Retinal pigment epithelial cell (primary cell): ENCODE measurements at regions not wholly inside any gene's neighbourhood (a gene's known extent, or its start where the extent isn't known, plus 50 kb on each side); places are given as distances from the start of the nearest gene placed in this dataset.

Experiments used
- DNase-seq: peaks from one replicate; pipeline ENCODE4 v3.0.0-alpha.2; 2010; ENCODE audit warnings: low read depth
- H3K4me3 ChIP-seq: 2 replicates; pipeline ENCODE4 v1.5.1; 2011; ENCODE audit warnings: mild to moderate bottlenecking, low read length, control low read depth, moderate library complexity
- CTCF ChIP-seq: conservative IDR thresholded peaks from 2 replicates; pipeline ENCODE4 v1.5.1; 2011; ENCODE audit warnings: low read depth, low read length, control low read depth, inconsistent platforms

- DNase-seq = no peak
- no peak for TF ChIP-seq CTCF
- no peak overlapping the region for H3K4me3 ChIP-seq
These were observed 1071.1 kb downstream of the XPNPEP1 start for GRCh38 chr10:108852211-108852610.

- TF ChIP-seq CTCF = no peak
- H3K4me3 ChIP-seq = no peak overlapping the region
- DNase-seq = no peak
These were observed 1073.0 kb downstream of the XPNPEP1 start for GRCh38 chr10:108850138-108850854.

GRCh38 chr10:108849688-108850087, 1073.6 kb downstream of the XPNPEP1 start:
- H3K4me3 ChIP-seq = no peak overlapping the region
- DNase-seq = no peak
- TF ChIP-seq CTCF = no peak

GRCh38 chr10:108849186-108849585, 1074.1 kb downstream of the XPNPEP1 start:
- no peak for DNase-seq
- no peak overlapping the region for H3K4me3 ChIP-seq
- no peak for TF ChIP-seq CTCF

- DNase-seq = no peak
- no peak overlapping the region for H3K4me3 ChIP-seq
- TF ChIP-seq CTCF = no peak
These were observed 1075.3 kb downstream of the XPNPEP1 start for GRCh38 chr10:108848046-108848445.

- no peak for DNase-seq
- no peak for TF ChIP-seq CTCF
- no peak overlapping the region for H3K4me3 ChIP-seq
These were observed 1082.4 kb downstream of the XPNPEP1 start for GRCh38 chr10:108840944-108841343.

GRCh38 chr10:108836362-108836761, 1086.9 kb downstream of the XPNPEP1 start:
- no peak for DNase-seq
- no peak for TF ChIP-seq CTCF
- no peak overlapping the region for H3K4me3 ChIP-seq
